Smooth muscle cell (in vitro differentiated cells): ENCODE measurements at regions not wholly inside any gene's neighbourhood (a gene's known extent, or its start where the extent isn't known, plus 50 kb on each side); places are given as distances from the start of the nearest gene placed in this dataset.

Experiments used
- DNase-seq: peaks from one replicate; lab custom pipeline; 2025; ENCODE audit not compliant: unreplicated experiment; lab: John Stamatoyannopoulos, UW
- H2AFZ ChIP-seq: fragments of 200-600 bp; sonication (generic); 2 replicates; pipeline ENCODE4 v1.6.0; 2016; ENCODE audit warnings: antibody characterized with exemption, low read depth, mild to moderate bottlenecking
- H3F3A ChIP-seq: fragments of 200-600 bp; sonication (generic); 2 replicates; pipeline ENCODE4 v1.6.0; 2017; ENCODE audit warnings: antibody characterized with exemption, low read depth
- H3K27ac ChIP-seq: fragments of 200-600 bp; sonication (generic); 2 replicates; pipeline ENCODE4 v1.5.1; 2016; ENCODE audit warnings: low read depth, mild to moderate bottlenecking
- H3K27me3 ChIP-seq: fragments of 200-600 bp; sonication (generic); 2 replicates; pipeline ENCODE4 v1.6.1; 2016; ENCODE audit warnings: low read depth, mild to moderate bottlenecking
- H3K36me3 ChIP-seq: fragments of 200-600 bp; sonication (generic); 2 replicates; pipeline ENCODE4 v1.5.1; 2016; ENCODE audit warnings: low read depth
- H3K4me1 ChIP-seq: fragments of 200-600 bp; sonication (generic); 2 replicates; pipeline ENCODE4 v1.5.1; 2016; ENCODE audit warnings: low read depth
- H3K4me2 ChIP-seq: fragments of 200-600 bp; sonication (generic); 2 replicates; pipeline ENCODE4 v1.6.0; 2016; ENCODE audit warnings: mild to moderate bottlenecking
- H3K4me3 ChIP-seq: fragments of 200-600 bp; sonication (generic); 2 replicates; pipeline ENCODE4 v1.5.1; 2016; ENCODE audit warnings: mild to moderate bottlenecking
- H3K79me2 ChIP-seq: fragments of 200-600 bp; sonication (generic); 2 replicates; pipeline ENCODE4 v1.6.0; 2016; ENCODE audit warnings: low read depth, mild to moderate bottlenecking
- H3K9ac ChIP-seq: fragments of 200-600 bp; sonication (generic); 2 replicates; pipeline ENCODE4 v1.6.0; 2016; ENCODE audit warnings: low read depth
- H3K9me3 ChIP-seq: fragments of 200-600 bp; sonication (generic); replicated peaks from 2 replicates; pipeline ENCODE4 v1.5.1; 2016; ENCODE audit warnings: low read depth
- H4K20me1 ChIP-seq: fragments of 200-600 bp; sonication (generic); 2 replicates; pipeline ENCODE4 v1.6.0; 2016; ENCODE audit warnings: low read depth
- CTCF ChIP-seq: fragments of 200-600 bp; sonication (generic); IDR thresholded peaks from 2 replicates; pipeline ENCODE4 v1.5.1; 2017; ENCODE audit warnings: borderline replicate concordance, mild to moderate bottlenecking, antibody characterized with exemption; ENCODE audit not compliant: insufficient read depth, poor library complexity, severe bottlenecking
- WGBS: methylation state at CpG from one replicate; pipeline ENCODE4 v1.1.7; 2016; ENCODE audit warnings: low lambda C conversion rate; 5-methylcytosine and 5-hydroxymethylcytosine counted together

GRCh38 chr2:172333978-172334330 lies 93.4 kb upstream of the ITGA6 start:
- DNase-seq: no peak
- H3K36me3 ChIP-seq: no peaks in the 10 kb centered on the region
- H3K9me3 ChIP-seq: no peaks in the 10 kb centered on the region
- H2AFZ ChIP-seq: no peak overlapping the region
- no peak overlapping the region for H3K4me2 ChIP-seq
- H3K4me3 ChIP-seq: no peak overlapping the region
- H3K27me3 ChIP-seq: no peaks in the 10 kb centered on the region
- H3K79me2 ChIP-seq: no peaks in the 10 kb centered on the region
- no peak overlapping the region for H3K9ac ChIP-seq
- TF ChIP-seq CTCF: no peak
- WGBS: 96% methylated on average over 1 of the region's 1 CpG
- no peak overlapping the region for H3K27ac ChIP-seq
- H3K4me1 ChIP-seq: no peaks in the 10 kb centered on the region
- H4K20me1 ChIP-seq: no peaks in the 10 kb centered on the region
- H3F3A ChIP-seq: no peaks in the 10 kb centered on the region

GRCh38 chr2:172334988-172335387 lies 92.4 kb upstream of the ITGA6 start:
- Histone ChIP-seq H3K4me2 (no peak overlapping the region), H4K20me1 (no peaks in the 10 kb centered on the region), H3K9me3 (no peaks in the 10 kb centered on the region), H3K4me1 (no peaks in the 10 kb centered on the region), H3K9ac (no peak overlapping the region), H3K27ac (no peak overlapping the region), H3K79me2 (no peaks in the 10 kb centered on the region), H3K4me3 (no peak overlapping the region), H3F3A (no peaks in the 10 kb centered on the region), H3K27me3 (no peaks in the 10 kb centered on the region), H3K36me3 (no peaks in the 10 kb centered on the region), H2AFZ (no peak overlapping the region)
- no peak for TF ChIP-seq CTCF
- no peak for DNase-seq
- WGBS: 91% methylated on average over 4 of the region's 4 CpGs

GRCh38 chr2:172335736-172336135 lies 91.7 kb upstream of the ITGA6 start:
- Histone ChIP-seq H3F3A (no peaks in the 10 kb centered on the region), H3K36me3 (no peaks in the 10 kb centered on the region), H3K4me2 (no peak overlapping the region), H3K4me1 (no peaks in the 10 kb centered on the region), H2AFZ (no peak overlapping the region), H3K9ac (no peak overlapping the region), H3K9me3 (no peaks in the 10 kb centered on the region), H3K4me3 (no peak overlapping the region), H3K27ac (no peak overlapping the region), H3K27me3 (no peaks in the 10 kb centered on the region), H3K79me2 (no peaks in the 10 kb centered on the region), H4K20me1 (no peaks in the 10 kb centered on the region)
- DNase-seq: no peak
- 35% methylated on average over 4 of the region's 4 CpGs for WGBS
- no peak for TF ChIP-seq CTCF

GRCh38 chr2:172336681-172337080 lies 90.7 kb upstream of the ITGA6 start:
- H3K79me2 ChIP-seq: no peaks in the 10 kb centered on the region
- H3K27ac ChIP-seq: no peak overlapping the region
- no peak overlapping the region for H2AFZ ChIP-seq
- no peak overlapping the region for H3K4me3 ChIP-seq
- TF ChIP-seq CTCF: no peak
- H3F3A ChIP-seq: no peaks in the 10 kb centered on the region
- WGBS: 13% methylated on average over 2 of the region's 2 CpGs
- H4K20me1 ChIP-seq: no peaks in the 10 kb centered on the region
- H3K36me3 ChIP-seq: no peaks in the 10 kb centered on the region
- H3K9ac ChIP-seq: no peak overlapping the region
- no peaks in the 10 kb centered on the region for H3K27me3 ChIP-seq
- no peak for DNase-seq
- peak overlapping the region; percentile 33 for H3K4me2 ChIP-seq
- H3K9me3 ChIP-seq: no peaks in the 10 kb centered on the region
- no peaks in the 10 kb centered on the region for H3K4me1 ChIP-seq
